ENCODE measurements at regions not wholly inside any gene's neighbourhood (a gene's known extent, or its start where the extent isn't known, plus 50 kb on each side); places are given as distances from the start of the nearest gene placed in this dataset.
"Not testable (repeated sequence)": the region's sequence is repeated elsewhere in the genome, so short reads cannot be mapped to it uniquely, and the experiment has no call there.

GRCh38 chr2:150672311-150672710 lies 184.8 kb upstream of the RND3 start:
- peaks cover 2 to 6% (median 4%) of the 10 kb centered on the region in 4 donors for H3K4me1 ChIP-seq (ENCODE audit: control insufficient read depth in 4 of 4, insufficient read depth in 4 of 4, low read length in 3 of 4)
- 94% methylated on average over 2 of the region's 2 CpGs for WGBS
- no peaks in the 10 kb centered on the region for H3K36me3 ChIP-seq (ENCODE audit: control insufficient read depth in 4 of 4, insufficient read depth in 3 of 4, low read depth in 1 of 4, low read length in 3 of 4)
- TF ChIP-seq HNF4A (conservative IDR thresholded peaks at IDR 0.05) (no peak), NR2F2 (IDR thresholded peaks at IDR 0.05) (no peak), EGR1 (IDR thresholded peaks at IDR 0.05; ENCODE audit: low read depth in 2 of 2) (no peak)
- no peak for DNase-seq (ENCODE audit: low spot score)
- no peaks in the 10 kb centered on the region for H3K27me3 ChIP-seq (ENCODE audit: control insufficient read depth in 4 of 4, insufficient read depth in 4 of 4, low read length in 3 of 4)
- H3K4me3 ChIP-seq (ENCODE audit: low read depth in 1 of 3, low read length in 3 of 3) = no peak overlapping the region
- H3K9ac ChIP-seq (ENCODE audit: low read depth in 1 of 2, low read length in 2 of 2) = no peak overlapping the region
- H3K9me3 ChIP-seq (ENCODE audit: control insufficient read depth in 4 of 4, low read length in 3 of 4) = no peaks in the 10 kb centered on the region
- no peak overlapping the region for H3K27ac ChIP-seq (ENCODE audit: low read depth in 1 of 2, low read length in 2 of 2)

- no peak overlapping the region for H3K27ac ChIP-seq (ENCODE audit: low read depth in 1 of 2, low read length in 2 of 2)
- H3K9me3 ChIP-seq (ENCODE audit: control insufficient read depth in 4 of 4, low read length in 3 of 4) = no peaks in the 10 kb centered on the region
- 96% methylated on average over 3 of the region's 3 CpGs for WGBS
- no peak for DNase-seq (ENCODE audit: low spot score)
- no peak overlapping the region for H3K9ac ChIP-seq (ENCODE audit: low read depth in 1 of 2, low read length in 2 of 2)
- no peaks in the 10 kb centered on the region for H3K36me3 ChIP-seq (ENCODE audit: control insufficient read depth in 4 of 4, insufficient read depth in 3 of 4, low read depth in 1 of 4, low read length in 3 of 4)
- no peaks in the 10 kb centered on the region for H3K27me3 ChIP-seq (ENCODE audit: control insufficient read depth in 4 of 4, insufficient read depth in 4 of 4, low read length in 3 of 4)
- H3K4me1 ChIP-seq (ENCODE audit: control insufficient read depth in 4 of 4, insufficient read depth in 4 of 4, low read length in 3 of 4) = no peaks in the 10 kb centered on the region
- TF ChIP-seq YY1 (IDR thresholded peaks at IDR 0.05) = no peak
- no peak for TF ChIP-seq HNF4G (IDR thresholded peaks at IDR 0.05)
- TF ChIP-seq ZBTB33 (IDR thresholded peaks at IDR 0.05) = no peak
- TF ChIP-seq JUND (IDR thresholded peaks at IDR 0.05) = no peak
- TF ChIP-seq RAD21 (IDR thresholded peaks at IDR 0.05) = no peak
- TF ChIP-seq GABPA (IDR thresholded peaks at IDR 0.05 in 1 of 2, conservative IDR thresholded peaks at IDR 0.05 in 1 of 2) = no peak
- TF ChIP-seq SP1 (IDR thresholded peaks at IDR 0.05) = no peak
- no peak for TF ChIP-seq RXRA (IDR thresholded peaks at IDR 0.05)
- TF ChIP-seq MAX (IDR thresholded peaks at IDR 0.05) = no peak
- TF ChIP-seq NR2F2 (IDR thresholded peaks at IDR 0.05) = no peak
- TF ChIP-seq CTCF (IDR thresholded peaks at IDR 0.05; ENCODE audit: low read depth, low read length, missing input control) = no peak
- TF ChIP-seq ATF3 (IDR thresholded peaks at IDR 0.05) = no peak
- no peak for TF ChIP-seq EGR1 (IDR thresholded peaks at IDR 0.05; ENCODE audit: low read depth in 2 of 2)
- no peak for TF ChIP-seq FOXA1 (IDR thresholded peaks at IDR 0.05)
- TF ChIP-seq TAF1 (conservative IDR thresholded peaks at IDR 0.05) = no peak
- TF ChIP-seq HNF4A (conservative IDR thresholded peaks at IDR 0.05) = no peak
- TF ChIP-seq REST (IDR thresholded peaks at IDR 0.05) = no peak
- no peak for TF ChIP-seq FOXA2 (IDR thresholded peaks at IDR 0.05)
- no peak overlapping the region for H3K4me3 ChIP-seq (ENCODE audit: low read depth in 1 of 3, low read length in 3 of 3)
Observed at GRCh38 chr2:150669492-150669891, 182.0 kb upstream of the RND3 start.

- not testable (repeated sequence) for H3K36me3 ChIP-seq (ENCODE audit: control insufficient read depth in 4 of 4, insufficient read depth in 3 of 4, low read depth in 1 of 4, low read length in 3 of 4); H3K4me3 ChIP-seq (ENCODE audit: low read depth in 1 of 3, low read length in 3 of 3); DNase-seq (ENCODE audit: low spot score); H3K4me1 ChIP-seq (ENCODE audit: control insufficient read depth in 4 of 4, insufficient read depth in 4 of 4, low read length in 3 of 4); H3K9ac ChIP-seq (ENCODE audit: low read depth in 1 of 2, low read length in 2 of 2); H3K9me3 ChIP-seq (ENCODE audit: control insufficient read depth in 4 of 4, low read length in 3 of 4); H3K27me3 ChIP-seq (ENCODE audit: control insufficient read depth in 4 of 4, insufficient read depth in 4 of 4, low read length in 3 of 4); H3K27ac ChIP-seq (ENCODE audit: low read depth in 1 of 2, low read length in 2 of 2)
Observed at GRCh38 chr2:150667039-150667438, 179.6 kb upstream of the RND3 start.

Measured in liver (tissue), 8 donors.